MM.1S (cell line): ENCODE measurements at regions not wholly inside any gene's neighbourhood (a gene's known extent, or its start where the extent isn't known, plus 50 kb on each side); places are given as distances from the start of the nearest gene placed in this dataset.

Experiments used
- DNase-seq: peaks from one replicate; pipeline ENCODE4 v3.0.0-alpha.2; 2015
- H2AFZ ChIP-seq: fragments of 300-600 bp; sonication (generic); 2 replicates; pipeline ENCODE4 v1.6.0; 2016; ENCODE audit warnings: antibody characterized with exemption, low read length
- H3F3A ChIP-seq: fragments of 300-600 bp; sonication (generic); 2 replicates; pipeline ENCODE4 v1.6.1; 2016; ENCODE audit warnings: mild to moderate bottlenecking, antibody characterized with exemption, low read length, moderate library complexity, mixed read lengths; ENCODE audit not compliant: insufficient read depth
- H3K27ac ChIP-seq: fragments of 300-600 bp; sonication (generic); 2 replicates; pipeline ENCODE4 v1.5.1; 2016; ENCODE audit warnings: mild to moderate bottlenecking, low read length
- H3K27me3 ChIP-seq: fragments of 300-600 bp; sonication (generic); replicated peaks from 2 replicates; pipeline ENCODE4 v1.6.0; 2016; ENCODE audit warnings: low read length; ENCODE audit not compliant: insufficient read depth
- H3K36me3 ChIP-seq: fragments of 300-600 bp; sonication (generic); replicated peaks from 2 replicates; pipeline ENCODE4 v1.6.1; 2016; ENCODE audit warnings: mild to moderate bottlenecking, low read length, mixed read lengths; ENCODE audit not compliant: insufficient read depth
- H3K4me1 ChIP-seq: fragments of 300-600 bp; sonication (generic); 2 replicates; pipeline ENCODE4 v1.6.1; 2016; ENCODE audit warnings: low read length, mixed read lengths
- H3K4me2 ChIP-seq: fragments of 300-600 bp; sonication (generic); 2 replicates; pipeline ENCODE4 v1.6.0; 2016; ENCODE audit warnings: low read depth, low read length
- H3K4me3 ChIP-seq: fragments of 300-600 bp; sonication (generic); 2 replicates; pipeline ENCODE4 v1.5.1; 2016; ENCODE audit warnings: low read length, mixed read lengths
- H3K79me2 ChIP-seq: fragments of 300-600 bp; sonication (generic); 2 replicates; pipeline ENCODE4 v1.6.1; 2016; ENCODE audit warnings: mixed run types, low read length, mixed read lengths
- H3K9ac ChIP-seq: fragments of 300-600 bp; sonication (generic); 2 replicates; pipeline ENCODE4 v1.6.1; 2016; ENCODE audit warnings: low read length, mixed read lengths
- H3K9me2 ChIP-seq: fragments of 300-600 bp; sonication (generic); replicated peaks from 2 replicates; pipeline ENCODE4 v1.6.1; 2016; ENCODE audit warnings: mild to moderate bottlenecking, low read length, mixed read lengths; ENCODE audit not compliant: insufficient read depth
- H3K9me3 ChIP-seq: fragments of 300-600 bp; sonication (generic); replicated peaks from 2 replicates; pipeline ENCODE4 v1.6.1; 2016; ENCODE audit warnings: mild to moderate bottlenecking, low read length, mixed read lengths; ENCODE audit not compliant: insufficient read depth
- H4K20me1 ChIP-seq: fragments of 300-600 bp; sonication (generic); 2 replicates; pipeline ENCODE4 v1.6.1; 2016; ENCODE audit warnings: mild to moderate bottlenecking, low read length, moderate library complexity, mixed read lengths; ENCODE audit not compliant: insufficient read depth
- CTCF ChIP-seq: fragments of 300-600 bp; sonication (generic); IDR thresholded peaks from 2 replicates; pipeline ENCODE4 v1.5.1; 2016; ENCODE audit warnings: antibody characterized with exemption, low read length, mixed read lengths
- EZH2 ChIP-seq: fragments of 300-600 bp; sonication (generic); optimal IDR thresholded peaks from 2 replicates; pipeline ENCODE3; 2017; ENCODE audit warnings: low read depth, mild to moderate bottlenecking, antibody characterized with exemption, low read length, mixed read lengths
- EZH2phosphoT487 ChIP-seq: fragments of 300-600 bp; sonication (generic); IDR thresholded peaks from 2 replicates; pipeline ENCODE4 v1.6.1; 2018; ENCODE audit warnings: antibody characterized with exemption, low read length

GRCh38 chr4:59920416-59920815 lies 1279.7 kb upstream of the ADGRL3 start:
- Histone ChIP-seq H3K4me1 (no peaks in the 10 kb centered on the region), H3K9me3 (no peaks in the 10 kb centered on the region), H3K9ac (no peak overlapping the region), H3K4me2 (peak overlapping the region; percentile 13; the same call in 1 of the 2 replicates), H3F3A (no peaks in the 10 kb centered on the region), H3K27me3 (no peaks in the 10 kb centered on the region), H3K27ac (no peak overlapping the region), H3K36me3 (no peaks in the 10 kb centered on the region), H4K20me1 (no peaks in the 10 kb centered on the region), H3K9me2 (no peaks in the 10 kb centered on the region), H3K79me2 (no peaks in the 10 kb centered on the region), H2AFZ (peak overlapping the region; percentile 43), H3K4me3 (no peak overlapping the region)
- no peak for TF ChIP-seq EZH2
- no peak for TF ChIP-seq EZH2phosphoT487
- no peak for TF ChIP-seq CTCF
- DNase-seq = peak; percentile 33

- H3K9me2 ChIP-seq = no peaks in the 10 kb centered on the region
- H3K79me2 ChIP-seq = no peaks in the 10 kb centered on the region
- TF ChIP-seq CTCF = no peak
- no peak for TF ChIP-seq EZH2
- no peak for TF ChIP-seq EZH2phosphoT487
- H3K9me3 ChIP-seq = no peaks in the 10 kb centered on the region
- H3K9ac ChIP-seq = no peak overlapping the region
- H3K4me1 ChIP-seq = no peaks in the 10 kb centered on the region
- H4K20me1 ChIP-seq = no peaks in the 10 kb centered on the region
- no peaks in the 10 kb centered on the region for H3K27me3 ChIP-seq
- no peak overlapping the region for H3K27ac ChIP-seq
- H3K4me3 ChIP-seq = no peak overlapping the region
- DNase-seq = no peak
- no peaks in the 10 kb centered on the region for H3F3A ChIP-seq
- no peak overlapping the region for H2AFZ ChIP-seq
- H3K4me2 ChIP-seq = no peak overlapping the region
- no peaks in the 10 kb centered on the region for H3K36me3 ChIP-seq
These were observed 1274.8 kb upstream of the ADGRL3 start for GRCh38 chr4:59925290-59925689.

- TF ChIP-seq EZH2 (no peak), EZH2phosphoT487 (no peak), CTCF (no peak)
- Histone ChIP-seq H3F3A (no peaks in the 10 kb centered on the region), H3K79me2 (no peaks in the 10 kb centered on the region), H3K27me3 (no peaks in the 10 kb centered on the region), H2AFZ (no peak overlapping the region), H3K4me2 (no peak overlapping the region), H3K9me2 (no peaks in the 10 kb centered on the region), H3K9me3 (no peaks in the 10 kb centered on the region), H3K4me3 (no peak overlapping the region), H3K4me1 (no peaks in the 10 kb centered on the region), H3K27ac (no peak overlapping the region), H3K9ac (no peak overlapping the region), H3K36me3 (no peaks in the 10 kb centered on the region), H4K20me1 (no peaks in the 10 kb centered on the region)
- DNase-seq = no peak
These were observed 1263.6 kb upstream of the ADGRL3 start for GRCh38 chr4:59936566-59936965.
